Esophagus squamous epithelium (tissue), 5 donors: ENCODE measurements at regions not wholly inside any gene's neighbourhood (a gene's known extent, or its start where the extent isn't known, plus 50 kb on each side); places are given as distances from the start of the nearest gene placed in this dataset.

Experiments
- DNase-seq: peaks from one replicate; lab custom pipeline; 2025; lab: John Stamatoyannopoulos, UW
- H3K27ac ChIP-seq, 4 donors: fragments of 200-600 bp; sonication (generic); one replicate each; pipeline ENCODE4 v1.5.1; 2016 to 2019; ENCODE audit warnings: mild to moderate bottlenecking in 1 of 4
- H3K27me3 ChIP-seq, 4 donors: fragments of 200-600 bp; sonication (generic); 1 replicate in 3 of 4; 2 replicates in 1 of 4; pipeline versions ENCODE4 v1.5.1 to v1.6.0; 2017 to 2021; ENCODE audit warnings: antibody characterized with exemption in 1 of 4
- H3K36me3 ChIP-seq, 3 donors: fragments of 200-600 bp; sonication (generic); one replicate each; pipeline ENCODE4 v1.5.1; 2016 to 2019
- H3K4me1 ChIP-seq, 3 donors: fragments of 200-600 bp; sonication (generic); one replicate each; pipeline ENCODE4 v1.5.1; 2017 to 2019
- H3K4me3 ChIP-seq, 4 donors: fragments of 200-600 bp; sonication (generic); 1 replicate in 3 of 4; 2 replicates in 1 of 4; pipeline ENCODE4 v1.5.1; 2016 to 2019; ENCODE audit warnings: mild to moderate bottlenecking in 2 of 4, moderate library complexity in 1 of 4
- H3K9me3 ChIP-seq, 3 donors: fragments of 200-600 bp; sonication (generic); one replicate each; pipeline ENCODE4 v1.5.1; 2016 to 2019
- CTCF ChIP-seq, 6 experiments: fragments of 450-650 bp in 4 of 6; fragments of 200-600 bp in 2 of 6; sonication (generic) in 2 of 6; IDR thresholded peaks; one replicate each; pipeline ENCODE4 v1.5.1; 2016 to 2019; ENCODE audit warnings: antibody characterized with exemption in 6 of 6, mild to moderate bottlenecking in 4 of 6, moderate library complexity in 4 of 6
- POLR2A ChIP-seq, 4 donors: fragments of 450-650 bp; IDR thresholded peaks; one replicate each; pipeline ENCODE4 v1.6.1; 2017; ENCODE audit warnings: antibody characterized with exemption in 4 of 4, mild to moderate bottlenecking in 4 of 4, moderate library complexity in 3 of 4
- WGBS, 2 donors: methylation state at CpG; one replicate each; pipeline ENCODE4 v1.1.5; 2018; 5-methylcytosine and 5-hydroxymethylcytosine counted together
- intact Hi-C: fragments of 100-400 bp; cut with DNase I; formaldehyde crosslinking; loops from one replicate; pipeline ENCODE4 v1.15.0; 2022
- donor health status: DM: yes; HTN: yes; CAD: no.

GRCh38 chr2:47304654-47305053 is 64.5 kb upstream of the EPCAM start:
- peaks cover 0 to 2% (median 0%) of the 10 kb centered on the region in 4 donors for H3K27me3 ChIP-seq
- DNase-seq: no peak
- 56 to 66% methylated on average over 4 of the region's 4 CpGs for WGBS, 2 donors
- no peak overlapping the region for H3K27ac ChIP-seq
- H3K4me1 ChIP-seq: peaks cover 3 to 10% (median 4%) of the 10 kb centered on the region in 3 donors
- no peaks in the 10 kb centered on the region for H3K9me3 ChIP-seq
- intact Hi-C loops: no loop called here
- H3K36me3 ChIP-seq: no peaks in the 10 kb centered on the region
- H3K4me3 ChIP-seq: no peak overlapping the region
- no peak for TF ChIP-seq CTCF (IDR thresholded peaks at IDR 0.05)
- no peak for TF ChIP-seq POLR2A (IDR thresholded peaks at IDR 0.05)

GRCh38 chr2:47303341-47304148 is 65.6 kb upstream of the EPCAM start:
- TF ChIP-seq POLR2A (IDR thresholded peaks at IDR 0.05) (no peak), CTCF (IDR thresholded peaks at IDR 0.05) (no peak)
- WGBS, 2 donors: 50 to 69% methylated on average over 3 of the region's 3 CpGs
- no peaks in the 10 kb centered on the region for H3K9me3 ChIP-seq
- peaks cover 0 to 2% (median 0%) of the 10 kb centered on the region in 4 donors for H3K27me3 ChIP-seq
- no peak overlapping the region for H3K27ac ChIP-seq
- H3K36me3 ChIP-seq: no peaks in the 10 kb centered on the region
- no peak overlapping the region for H3K4me3 ChIP-seq
- intact Hi-C loops: no loop called here
- DNase-seq: no peak
- H3K4me1 ChIP-seq: peaks cover 3 to 10% (median 4%) of the 10 kb centered on the region in 3 donors

GRCh38 chr2:47302308-47302707 is 66.8 kb upstream of the EPCAM start:
- H3K36me3 ChIP-seq: no peaks in the 10 kb centered on the region
- intact Hi-C loops: no loop called here
- H3K27ac ChIP-seq: no peak overlapping the region
- H3K4me1 ChIP-seq: peaks cover 3 to 21% (median 4%) of the 10 kb centered on the region in 3 donors
- 76% methylated on average over 8 of the region's 8 CpGs for WGBS, 2 donors
- no peak overlapping the region for H3K4me3 ChIP-seq
- H3K9me3 ChIP-seq: no peaks in the 10 kb centered on the region
- peaks cover 0 to 2% (median 0%) of the 10 kb centered on the region in 4 donors for H3K27me3 ChIP-seq
- TF ChIP-seq CTCF (IDR thresholded peaks at IDR 0.05): no peak
- no peak for TF ChIP-seq POLR2A (IDR thresholded peaks at IDR 0.05)
- no peak for DNase-seq

GRCh38 chr2:47301731-47302130 is 67.4 kb upstream of the EPCAM start:
- 74 to 76% methylated on average over 4 of the region's 4 CpGs for WGBS, 2 donors
- peaks cover 3 to 26% (median 4%) of the 10 kb centered on the region in 3 donors for H3K4me1 ChIP-seq
- TF ChIP-seq CTCF (IDR thresholded peaks at IDR 0.05) (no peak), POLR2A (IDR thresholded peaks at IDR 0.05) (no peak)
- peaks cover 0 to 2% (median 0%) of the 10 kb centered on the region in 4 donors for H3K27me3 ChIP-seq
- H3K9me3 ChIP-seq: no peaks in the 10 kb centered on the region
- no peak overlapping the region for H3K27ac ChIP-seq
- no peaks in the 10 kb centered on the region for H3K36me3 ChIP-seq
- H3K4me3 ChIP-seq: no peak overlapping the region
- intact Hi-C loops: no loop called here
- DNase-seq: no peak

- Histone ChIP-seq H3K27me3 (peaks cover 0 to 2% (median 0%) of the 10 kb centered on the region in 4 donors), H3K9me3 (no peaks in the 10 kb centered on the region), H3K36me3 (no peaks in the 10 kb centered on the region), H3K4me1 (peaks cover 3 to 30% (median 4%) of the 10 kb centered on the region in 3 donors), H3K27ac (no peak overlapping the region), H3K4me3 (no peak overlapping the region)
- no peak for DNase-seq
- 72 to 78% methylated on average over 3 of the region's 3 CpGs for WGBS, 2 donors
- intact Hi-C loops: no loop called here
- TF ChIP-seq POLR2A (IDR thresholded peaks at IDR 0.05) (no peak), CTCF (IDR thresholded peaks at IDR 0.05) (no peak)
Observed at GRCh38 chr2:47301277-47301618, 67.9 kb upstream of the EPCAM start.
